Stomach (tissue), 4 donors: ENCODE measurements at regions not wholly inside any gene's neighbourhood (a gene's known extent, or its start where the extent isn't known, plus 50 kb on each side); places are given as distances from the start of the nearest gene placed in this dataset.

ENCODE experiments used
- CTCF ChIP-seq, 7 experiments: fragments of 450-650 bp in 4 of 7; fragments of 200-600 bp in 3 of 7; sonication (generic) in 3 of 7; IDR thresholded peaks; one replicate each; pipeline ENCODE4 v1.5.1; 2016 to 2019; ENCODE audit warnings: antibody characterized with exemption in 7 of 7, control low read depth in 2 of 7, mild to moderate bottlenecking in 1 of 7
- EP300 ChIP-seq: sonication (generic); formaldehyde crosslinking; IDR thresholded peaks from one replicate; pipeline ENCODE4 v1.6.1; 2017; ENCODE audit warnings: antibody characterized with exemption
- POLR2A ChIP-seq, 4 donors: fragments of 450-650 bp; IDR thresholded peaks; one replicate each; pipeline ENCODE4 v1.6.1; 2016; ENCODE audit warnings: antibody characterized with exemption in 4 of 4, control low read depth in 2 of 4, mild to moderate bottlenecking in 1 of 4, moderate library complexity in 1 of 4
- POLR2AphosphoS5 ChIP-seq, 3 donors: sonication (generic); formaldehyde crosslinking; IDR thresholded peaks; one replicate each; pipeline ENCODE4 v1.6.1; 2016; ENCODE audit warnings: antibody characterized with exemption in 3 of 3

- TF ChIP-seq POLR2AphosphoS5 (IDR thresholded peaks at IDR 0.05) (no peak), CTCF (IDR thresholded peaks at IDR 0.05) (no peak), POLR2A (IDR thresholded peaks at IDR 0.05) (no peak), EP300 (no peak)
Measured at GRCh38 chr7:45482451-45482850, 91.7 kb upstream of the ADCY1 start.
